Fibroblast of skin of left quadriceps (primary cell): ENCODE measurements at regions not wholly inside any gene's neighbourhood (a gene's known extent, or its start where the extent isn't known, plus 50 kb on each side); places are given as distances from the start of the nearest gene placed in this dataset.

ENCODE experiments used
- DNase-seq, 2 experiments: peaks; one replicate each; pipeline ENCODE4 v3.0.0-alpha.2; 2013; ENCODE audit warnings: low read depth in 2 of 2

DNA sequence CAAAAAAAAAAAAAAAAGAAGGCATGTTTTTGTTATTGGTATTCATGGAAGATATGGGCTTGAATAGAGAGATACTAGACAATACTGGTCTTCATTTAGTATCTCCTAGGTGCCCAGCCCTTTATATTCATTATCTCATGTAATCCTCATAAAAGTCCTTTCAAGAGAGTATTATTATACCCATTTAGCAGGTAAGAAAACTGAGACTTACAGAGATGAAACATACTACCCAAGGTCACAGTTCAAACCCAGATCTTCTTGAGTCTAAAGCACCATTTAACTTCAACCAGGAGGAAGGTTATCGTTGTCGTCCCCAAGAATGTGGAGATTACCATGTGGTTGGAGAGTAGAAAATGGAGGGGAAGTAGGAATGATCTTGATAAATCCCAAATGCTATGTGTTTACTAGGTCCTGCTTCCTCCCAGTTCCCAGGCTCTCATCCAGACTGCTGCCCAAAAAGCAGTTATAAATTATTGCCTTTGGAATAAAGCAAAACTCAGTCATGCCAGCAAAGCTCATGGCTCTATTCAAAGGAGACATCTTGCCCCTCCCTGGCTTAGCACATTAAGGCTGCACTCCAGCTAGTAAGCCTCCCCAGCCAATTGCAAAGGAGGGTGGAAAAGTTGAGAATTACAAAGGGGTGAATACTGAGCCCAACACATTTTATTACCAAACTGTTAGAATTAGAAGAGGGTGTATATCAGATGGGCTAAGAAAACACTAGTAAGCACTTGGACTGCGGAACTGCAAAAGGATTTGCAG is 163.9 kb downstream of the PIK3R1 start:
- DNase-seq, result no peak

DNA sequence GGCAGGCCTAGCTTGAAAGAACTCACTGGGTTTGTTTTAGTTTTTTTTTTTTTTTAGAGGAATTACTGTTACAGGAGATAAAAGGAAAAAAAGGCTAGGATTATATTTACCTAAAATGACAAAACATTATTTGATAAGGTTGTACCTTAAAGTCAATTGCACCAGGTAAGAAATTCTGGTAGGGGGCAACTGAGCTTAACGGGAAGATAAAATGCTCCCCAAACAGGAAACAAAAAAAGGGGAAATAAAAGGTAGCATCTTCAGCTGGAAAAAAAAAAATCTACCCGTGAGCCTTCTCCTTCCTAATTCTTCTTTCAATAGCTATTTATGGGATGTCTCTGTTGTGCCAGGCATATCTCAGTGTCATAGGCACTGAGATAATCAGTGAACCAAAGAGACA is 164.5 kb downstream of the PIK3R1 start:
- no peak for DNase-seq

DNA sequence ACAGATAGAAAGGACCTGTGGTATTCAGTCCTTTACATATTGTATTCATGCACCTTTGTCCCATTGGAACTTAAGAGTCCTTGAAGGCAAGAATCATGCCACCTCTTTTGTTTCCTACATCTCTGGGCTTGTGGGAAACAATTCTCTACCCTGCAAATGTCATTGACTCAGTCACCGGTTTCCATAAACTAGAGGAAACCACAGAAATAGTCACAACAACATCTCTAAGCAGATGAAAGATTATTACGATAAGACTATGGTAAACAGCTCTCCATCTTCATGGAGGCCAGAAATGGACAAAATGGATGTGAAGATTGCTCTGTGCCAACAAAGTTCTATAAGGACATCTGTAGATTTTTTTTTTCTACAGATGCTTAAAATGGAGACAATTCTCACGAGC is 165.5 kb downstream of the PIK3R1 start:
- DNase-seq, result no peak

DNA sequence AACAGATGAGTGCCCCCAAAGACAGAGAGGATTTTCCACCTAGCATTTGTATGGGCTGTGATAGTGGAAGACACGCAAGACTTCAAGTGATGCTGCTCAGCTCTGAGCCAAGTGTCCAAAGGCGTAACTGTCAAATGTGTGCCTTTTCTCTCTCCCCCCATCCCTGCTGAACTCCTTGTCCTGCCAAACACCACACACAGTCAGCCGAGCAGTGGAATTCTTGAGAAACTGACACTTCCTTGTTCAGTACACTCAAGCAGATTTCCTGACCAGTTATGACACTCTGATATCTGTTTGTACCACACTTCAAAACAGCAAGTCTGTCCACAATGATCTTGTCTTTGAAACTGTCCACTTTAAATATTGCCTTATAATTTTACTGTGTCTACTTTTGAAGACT is 166.4 kb downstream of the PIK3R1 start:
- no peak for DNase-seq

DNA sequence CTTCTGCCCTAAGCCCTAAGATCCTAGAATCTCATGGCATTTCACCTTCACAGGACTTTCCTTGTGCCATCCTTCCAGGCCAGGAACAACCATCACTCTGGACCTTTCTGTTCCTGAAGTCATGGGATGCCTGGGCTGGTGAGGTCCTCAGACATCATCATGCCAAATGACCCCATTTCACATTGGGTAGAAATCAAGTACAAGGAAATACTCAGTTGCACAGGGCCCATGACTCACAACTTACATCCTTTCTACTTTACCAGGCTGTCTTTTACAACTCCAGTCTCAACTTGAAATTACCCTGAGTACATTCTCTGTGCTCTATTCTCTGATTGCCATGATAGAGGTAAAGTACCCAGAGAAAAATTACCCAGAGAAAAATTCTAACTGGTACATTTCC is 167.1 kb downstream of the PIK3R1 start:
- DNase-seq, result no peak

DNA sequence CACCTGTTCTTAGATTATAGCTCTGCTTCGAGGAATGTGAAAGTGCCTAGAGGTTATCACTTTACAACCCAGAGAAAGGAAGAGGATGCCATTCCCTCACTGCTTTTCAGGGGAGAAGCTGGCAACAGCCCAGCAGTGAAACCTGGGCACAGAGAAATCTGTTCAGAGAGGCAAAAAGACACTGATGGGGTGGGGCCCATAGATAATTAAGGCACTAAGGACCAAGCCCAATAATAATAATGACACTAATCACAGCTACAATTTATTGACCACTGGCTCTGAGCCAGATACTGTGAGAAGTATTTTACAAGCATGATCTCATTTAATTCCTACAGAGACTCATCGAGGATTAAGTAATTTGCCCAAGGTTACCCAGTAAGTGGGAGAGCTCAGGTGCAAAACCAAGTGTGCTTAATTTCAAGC is 168.3 kb downstream of the PIK3R1 start:
- no peak for DNase-seq

DNA sequence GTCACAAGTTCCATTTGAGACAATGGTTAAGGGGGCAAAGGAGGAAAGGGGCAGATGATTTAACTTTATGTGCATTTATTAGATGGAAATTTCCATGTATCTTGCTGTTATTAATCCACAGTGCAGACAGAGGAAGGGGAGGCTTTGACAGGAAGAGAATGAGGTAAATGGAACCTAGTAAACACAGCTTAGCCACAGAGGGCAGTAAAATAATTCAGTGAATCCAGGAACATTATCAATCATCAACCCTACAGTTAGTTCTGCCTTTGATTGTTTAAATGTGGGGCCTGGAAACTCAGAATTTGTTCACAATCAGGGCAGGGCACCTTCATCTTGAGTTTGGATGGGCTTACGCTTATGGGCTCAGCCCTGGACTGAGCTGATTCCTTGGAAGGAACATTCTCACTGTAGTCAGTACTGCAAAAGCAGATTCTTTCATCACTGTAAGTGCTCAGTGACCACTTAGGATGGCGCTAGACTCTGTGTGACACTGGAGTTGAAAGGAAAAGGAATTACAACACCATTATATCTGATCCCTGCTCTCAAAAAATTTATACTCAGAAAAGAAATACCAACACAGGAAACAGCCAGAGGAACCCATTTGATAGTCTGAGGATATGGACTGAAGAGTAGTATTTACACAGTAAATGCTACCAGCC is 169.5 kb downstream of the PIK3R1 start:
- DNase-seq, result no peak

DNA sequence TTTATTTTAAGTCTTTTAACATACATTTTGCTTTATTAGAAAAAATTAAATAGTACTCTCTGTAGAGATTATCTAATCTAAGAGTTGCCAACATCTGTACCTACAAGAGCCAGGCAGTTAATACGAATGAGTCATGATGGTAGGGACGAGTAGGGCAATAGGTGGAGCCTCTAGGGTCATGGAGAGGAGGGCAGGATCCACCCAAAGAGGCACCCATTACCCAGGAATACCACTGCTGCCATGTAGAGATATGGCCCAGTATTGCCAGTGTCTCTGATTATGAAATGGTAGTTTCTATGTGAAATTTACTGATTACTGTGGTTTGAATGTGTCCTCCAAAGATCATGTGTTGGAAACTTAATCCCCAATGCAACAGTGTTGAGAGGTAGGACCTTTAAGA is 170.4 kb downstream of the PIK3R1 start:
- DNase-seq, result no peak

DNA sequence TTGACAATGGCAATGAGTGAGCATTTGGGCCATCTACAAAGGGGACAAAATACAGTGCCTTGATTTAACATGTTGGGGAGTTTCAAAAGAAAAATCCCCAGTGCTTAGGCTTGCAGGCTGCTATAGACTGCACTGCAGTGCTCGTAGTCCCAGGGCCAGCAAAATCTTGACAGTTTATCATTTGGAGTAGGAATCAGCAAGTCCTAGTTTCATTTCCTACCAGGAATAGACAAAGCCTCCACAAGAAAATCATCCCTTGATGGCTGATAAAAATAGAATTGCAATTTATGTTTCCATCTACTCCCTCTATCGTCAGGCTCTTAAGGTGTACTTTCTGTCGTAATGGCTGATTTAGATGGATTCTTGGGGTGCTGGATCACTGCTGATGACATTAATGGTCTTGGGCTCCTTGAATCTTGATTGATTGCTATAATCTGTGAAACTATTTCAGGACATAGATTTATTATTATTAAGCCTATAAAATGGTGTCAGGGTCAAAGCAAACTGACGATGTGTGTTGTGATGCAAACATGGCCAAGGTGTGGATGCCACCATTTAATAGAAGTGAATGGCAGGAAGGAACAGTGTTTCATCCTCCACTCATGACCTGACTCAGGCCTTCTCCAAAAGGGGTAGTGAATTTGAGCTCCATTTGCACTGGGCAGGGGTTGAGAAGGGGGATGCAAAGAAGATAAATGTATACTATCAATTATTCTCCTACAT is 171.7 kb downstream of the PIK3R1 start:
- DNase-seq, result no peak

DNA sequence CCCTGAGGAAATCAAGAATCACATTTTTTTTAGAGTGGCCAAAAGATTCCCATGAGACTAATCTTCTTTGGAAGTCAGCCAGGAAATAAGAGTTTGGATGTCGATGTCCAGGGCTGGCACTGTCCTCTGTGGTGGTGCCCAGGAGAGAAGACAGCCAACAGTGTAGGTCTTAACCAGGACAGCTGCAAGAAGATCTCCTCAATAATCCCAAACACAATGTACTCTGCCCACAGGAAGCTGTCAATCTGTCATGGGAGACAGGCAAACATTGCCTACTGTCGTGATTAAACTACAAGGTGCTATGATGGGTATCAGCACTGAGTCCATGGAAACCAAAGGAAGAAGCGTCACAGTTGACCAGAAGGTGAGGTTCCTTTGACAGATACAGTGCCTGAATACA is 174.1 kb downstream of the PIK3R1 start:
- no peak for DNase-seq

DNA sequence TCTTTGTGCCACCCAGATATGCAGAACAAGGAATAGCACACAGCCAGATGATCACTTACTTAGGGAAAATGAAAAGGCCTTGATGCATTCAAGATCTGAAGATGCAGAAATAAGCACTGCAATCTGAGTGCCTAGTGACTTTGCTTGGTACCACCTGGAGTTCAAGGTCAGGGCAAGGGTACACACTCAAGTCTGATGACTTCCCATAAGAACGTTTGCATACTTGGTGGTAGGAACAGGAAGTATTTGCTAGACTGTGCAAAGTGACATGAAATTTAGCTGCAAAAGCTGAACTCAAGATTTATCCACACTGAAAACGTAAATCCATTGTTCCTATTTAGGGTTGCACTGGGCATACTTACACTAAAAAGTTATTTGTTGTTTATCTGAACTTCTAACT is 177.1 kb downstream of the PIK3R1 start:
- no peak for DNase-seq

DNA sequence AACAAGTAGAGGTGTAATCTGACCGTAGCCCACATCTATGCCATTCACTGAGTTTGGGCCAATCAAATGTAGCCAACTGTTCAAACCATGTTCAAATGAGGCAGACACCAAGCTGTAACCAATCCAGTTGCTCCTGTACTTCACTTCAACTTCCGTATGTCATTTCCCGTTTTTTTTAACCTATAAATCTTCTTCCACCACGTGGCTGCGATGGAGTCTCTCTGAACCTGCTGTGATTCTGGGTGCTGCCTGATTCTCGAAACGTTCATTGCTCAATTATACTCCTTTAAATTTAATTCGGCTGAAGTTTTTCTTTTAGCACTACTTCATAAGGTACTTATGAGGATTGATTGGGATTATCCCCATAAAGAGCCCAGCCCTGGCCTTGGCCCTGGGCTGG is 179.7 kb downstream of the PIK3R1 start:
- DNase-seq, result no peak

DNA sequence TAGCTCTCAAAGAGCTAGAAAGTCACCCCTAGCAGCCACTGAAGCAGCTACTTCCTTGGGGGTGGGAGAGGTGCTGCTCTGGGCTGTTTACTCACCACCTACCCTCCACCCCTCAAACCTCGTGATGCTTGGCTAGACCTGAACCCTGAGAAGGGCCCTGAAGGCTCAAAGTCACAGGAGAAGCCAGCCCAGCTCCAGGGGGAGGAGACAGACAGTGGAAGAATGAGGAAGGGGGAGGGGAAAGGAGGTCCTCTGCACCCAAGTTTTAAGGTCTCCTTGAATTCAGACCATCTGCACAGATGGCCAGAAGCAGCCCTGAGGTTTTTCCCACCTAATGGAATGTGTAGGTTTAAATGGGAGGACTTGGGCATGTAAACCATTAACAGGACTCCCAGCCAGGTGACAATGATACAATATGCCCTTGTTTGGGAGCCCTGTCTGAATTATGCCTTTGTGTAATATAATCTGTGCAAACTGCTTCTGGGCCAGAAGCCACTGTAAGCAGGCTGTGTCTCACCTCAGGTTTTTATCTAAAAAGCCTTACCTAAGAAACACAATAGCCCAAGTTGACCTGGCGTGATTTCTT is 180.5 kb downstream of the PIK3R1 start:
- DNase-seq, result no peak

DNA sequence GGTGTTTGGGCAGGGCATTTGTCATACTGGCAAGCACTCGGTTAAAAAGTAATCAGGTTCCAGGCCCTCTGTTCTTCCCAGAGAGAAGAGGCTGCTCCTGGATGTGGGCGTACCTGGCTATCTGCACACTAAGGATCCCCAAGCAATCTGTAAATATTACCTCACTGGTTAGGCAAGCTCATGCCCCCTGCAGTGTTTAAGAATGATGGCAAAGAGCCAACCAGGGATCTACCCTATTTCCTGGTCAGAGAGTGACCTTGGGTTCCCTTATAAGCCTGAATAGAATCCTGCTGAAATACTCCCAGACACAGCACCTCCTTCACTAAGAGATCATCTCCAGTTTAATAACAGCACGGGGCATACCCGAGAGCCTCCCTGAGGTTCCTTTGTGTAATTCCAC is 181.2 kb downstream of the PIK3R1 start:
- no peak for DNase-seq

DNA sequence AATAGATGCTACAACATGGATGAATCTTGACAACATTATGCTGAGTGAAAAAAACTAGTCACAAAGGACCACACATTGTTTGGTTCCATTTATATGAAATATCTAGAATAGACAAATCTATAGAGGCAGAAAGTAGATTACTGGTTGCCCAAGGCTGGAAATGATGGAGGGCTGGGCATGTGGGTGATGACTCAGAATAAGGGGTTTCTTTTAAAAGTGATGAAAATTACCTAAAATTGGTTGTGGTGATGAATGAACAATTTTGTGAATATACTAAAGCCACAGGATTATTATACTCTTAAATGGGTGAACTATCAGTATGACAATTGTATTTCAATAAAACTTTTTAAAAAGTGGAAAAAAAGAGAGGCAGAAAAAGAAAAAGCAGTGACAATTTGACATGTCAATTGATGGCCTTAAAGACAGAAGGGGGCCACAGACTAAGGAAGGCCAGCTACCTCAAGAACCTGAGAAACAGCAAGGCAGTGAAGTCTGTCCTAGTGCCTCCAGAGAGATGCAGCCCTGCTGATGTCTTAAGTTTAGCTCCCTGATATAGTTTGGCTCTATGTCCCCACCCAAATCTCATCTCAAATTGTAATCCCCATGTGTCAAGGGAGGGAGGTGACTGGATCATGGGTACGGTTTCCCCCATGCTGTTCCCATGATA is 182.7 kb downstream of the PIK3R1 start:
- DNase-seq, result no peak

DNA sequence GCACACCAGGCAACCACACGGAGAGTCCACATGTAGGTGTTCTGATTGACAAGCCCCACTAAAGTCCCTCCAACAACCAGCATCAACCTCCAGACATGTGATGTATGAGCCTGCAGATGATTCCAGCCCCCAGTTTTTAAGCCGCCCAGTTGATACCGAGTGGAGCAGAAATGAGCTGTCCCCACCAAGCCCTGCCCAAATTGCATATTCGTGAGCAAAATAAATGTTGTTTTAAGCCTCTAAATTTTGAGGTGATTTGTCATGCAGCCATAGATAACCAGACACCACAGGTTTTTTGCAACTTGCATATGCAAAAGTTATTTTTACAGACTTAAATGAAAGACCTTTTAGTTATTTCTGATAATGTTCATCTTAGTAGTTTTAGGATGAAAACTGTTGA is 187.7 kb downstream of the PIK3R1 start:
- DNase-seq, result no peak

DNA sequence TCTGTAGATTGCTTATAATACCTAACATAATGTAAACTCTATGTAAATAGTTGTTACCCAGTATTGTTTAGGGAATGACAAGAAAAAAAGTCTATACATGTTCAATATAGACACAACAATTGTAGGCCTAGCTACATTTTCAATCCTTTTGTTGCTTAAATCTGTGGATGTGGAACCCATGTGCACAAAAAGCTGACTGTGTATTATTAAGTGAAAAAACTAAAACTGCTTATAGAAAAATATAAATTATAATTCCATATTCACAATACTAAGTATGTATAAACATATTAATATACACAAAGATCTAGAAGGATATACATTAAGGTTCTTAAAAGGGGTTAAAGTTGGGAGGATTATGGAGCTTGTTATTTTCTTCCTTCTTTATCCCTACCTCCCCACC is 188.7 kb downstream of the PIK3R1 start:
- DNase-seq, result no peak

DNA sequence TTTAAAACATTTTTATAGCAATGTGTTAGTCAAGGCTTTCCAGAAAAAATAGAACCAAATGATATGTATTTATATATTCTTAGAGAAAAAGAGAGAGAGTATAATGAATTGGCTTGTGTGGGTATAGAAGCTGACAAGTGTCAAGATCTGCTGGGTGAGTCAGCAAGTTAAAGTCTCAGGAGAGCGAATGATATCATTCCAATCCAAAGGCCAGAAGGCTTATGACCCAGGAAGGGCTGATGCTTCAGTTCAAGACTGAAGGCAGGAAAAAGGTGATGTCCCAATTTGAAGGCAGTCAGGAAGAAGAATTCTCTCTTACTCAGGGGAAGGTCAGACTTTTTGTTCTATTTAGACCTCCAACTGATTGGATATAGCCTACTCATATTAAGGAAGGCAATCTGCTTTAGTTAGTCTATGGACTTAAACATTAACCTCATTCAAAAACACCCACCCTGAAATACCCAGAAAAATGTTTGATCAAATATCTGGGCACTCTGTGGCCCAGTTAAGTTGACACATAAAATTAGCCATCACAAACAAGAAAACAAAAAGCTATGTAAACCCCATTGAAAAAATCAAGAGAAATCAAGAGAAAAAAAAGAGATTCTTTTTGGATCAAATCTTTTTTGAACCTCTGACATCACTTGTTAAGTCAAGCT is 189.6 kb downstream of the PIK3R1 start:
- DNase-seq, result no peak

DNA sequence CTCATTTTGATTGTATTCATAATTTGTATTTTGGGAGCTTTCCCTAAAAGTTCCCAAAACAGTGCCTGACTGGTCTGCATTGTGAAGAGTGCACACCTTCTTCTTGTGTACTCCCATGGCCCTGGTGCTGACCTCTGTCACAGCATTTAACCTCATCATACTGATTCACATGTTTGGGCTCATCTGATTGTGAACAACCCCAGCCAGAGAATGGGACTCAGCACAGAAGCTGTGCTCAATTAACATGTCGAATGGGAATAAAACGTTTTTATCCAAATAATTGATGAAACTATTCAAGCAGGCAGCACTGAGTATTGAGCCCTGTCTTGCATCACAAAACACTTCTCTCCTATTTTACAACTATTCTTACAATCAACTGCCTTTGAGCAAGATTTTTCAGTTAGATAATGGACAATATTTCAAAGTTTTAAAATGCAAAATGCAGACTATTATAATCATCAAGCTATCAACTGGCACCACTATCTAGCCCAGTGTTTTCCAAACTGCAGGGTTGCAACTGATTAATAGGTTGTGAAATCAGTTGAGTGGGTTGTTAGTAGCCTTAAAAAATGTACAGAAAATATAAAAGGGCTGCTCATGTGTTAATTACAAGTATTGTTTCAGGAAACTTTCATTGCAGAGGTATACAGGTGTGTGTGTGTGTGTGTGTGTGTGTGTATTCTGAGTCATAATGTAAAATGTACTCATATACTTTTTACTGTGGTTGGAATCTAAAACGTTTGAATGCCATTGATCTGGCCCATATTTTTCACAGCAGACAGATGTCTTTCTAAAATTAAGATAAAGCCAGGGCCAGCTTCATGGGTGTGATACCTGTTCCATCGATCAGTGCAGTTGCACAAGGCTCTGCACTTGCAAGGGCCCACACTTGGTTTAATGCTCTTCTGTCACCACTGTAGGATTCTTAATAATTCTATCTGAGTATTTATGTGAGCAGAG is 190.5 kb downstream of the PIK3R1 start:
- DNase-seq, result no peak

DNA sequence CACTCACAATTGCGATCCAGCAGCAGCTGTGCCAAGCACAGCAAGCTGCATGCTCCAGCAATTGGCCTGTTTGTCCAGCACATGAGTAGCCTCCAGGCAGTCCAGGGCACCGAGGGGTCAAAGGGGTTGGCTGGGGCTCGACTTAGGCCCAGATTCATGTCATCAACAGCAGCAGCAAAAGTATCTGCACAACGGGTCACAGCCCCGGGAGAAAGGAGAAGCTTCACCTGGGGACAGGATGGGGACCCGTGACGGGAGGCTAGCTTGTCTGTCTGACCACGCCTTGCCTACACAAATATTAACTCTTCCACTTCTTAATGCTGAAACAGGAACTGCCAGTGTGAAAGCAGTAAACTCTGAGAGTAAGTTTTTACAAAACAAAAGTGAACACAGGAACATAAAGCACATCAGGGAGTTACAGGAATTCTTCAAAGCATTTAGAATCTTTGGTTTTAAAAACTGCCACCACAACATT is 191.2 kb downstream of the PIK3R1 start:
- no peak for DNase-seq
